T-helper 22 cell (primary cell): ENCODE measurements at regions not wholly inside any gene's neighbourhood (a gene's known extent, or its start where the extent isn't known, plus 50 kb on each side); places are given as distances from the start of the nearest gene placed in this dataset.

Experiments
- DNase-seq: peaks from one replicate; pipeline ENCODE4 v3.0.0-alpha.2; 2020; ENCODE audit warnings: low read depth

GRCh38 chr2:217062768-217063167 is 202.9 kb upstream of the TNP1 start:
- DNase-seq = no peak

GRCh38 chr2:217061916-217062505 is 202.1 kb upstream of the TNP1 start:
- DNase-seq = no peak

GRCh38 chr2:217060951-217061547 is 201.2 kb upstream of the TNP1 start:
- no peak for DNase-seq

GRCh38 chr2:217060516-217060915 is 200.7 kb upstream of the TNP1 start:
- DNase-seq = no peak

- DNase-seq = no peak
Measured at GRCh38 chr2:217058791-217059755, 199.2 kb upstream of the TNP1 start.

- no peak for DNase-seq
Measured at GRCh38 chr2:217057773-217058172, 197.9 kb upstream of the TNP1 start.

- no peak for DNase-seq
Measured at GRCh38 chr2:217055624-217056023, 195.8 kb upstream of the TNP1 start.

GRCh38 chr2:217054791-217055190 is 194.9 kb upstream of the TNP1 start:
- no peak for DNase-seq

- DNase-seq = no peak
Measured at GRCh38 chr2:217052856-217053577, 193.2 kb upstream of the TNP1 start.

- DNase-seq = no peak
Measured at GRCh38 chr2:217051416-217051815, 191.6 kb upstream of the TNP1 start.

GRCh38 chr2:217049956-217050355 is 190.1 kb upstream of the TNP1 start:
- DNase-seq = no peak

- no peak for DNase-seq
Measured at GRCh38 chr2:217049422-217049821, 189.6 kb upstream of the TNP1 start.

- no peak for DNase-seq
Measured at GRCh38 chr2:217048730-217049129, 188.9 kb upstream of the TNP1 start.

- no peak for DNase-seq
Measured at GRCh38 chr2:217047631-217048030, 187.8 kb upstream of the TNP1 start.

GRCh38 chr2:217047209-217047608 is 187.3 kb upstream of the TNP1 start:
- no peak for DNase-seq

- no peak for DNase-seq
Measured at GRCh38 chr2:217045700-217046475, 186.0 kb upstream of the TNP1 start.

- DNase-seq = no peak
Measured at GRCh38 chr2:217040099-217040498, 180.2 kb upstream of the TNP1 start.

- no peak for DNase-seq
Measured at GRCh38 chr2:217038001-217038400, 178.1 kb upstream of the TNP1 start.

GRCh38 chr2:217037353-217037752 is 177.5 kb upstream of the TNP1 start:
- no peak for DNase-seq

GRCh38 chr2:217035967-217036366 is 176.1 kb upstream of the TNP1 start:
- DNase-seq = no peak

GRCh38 chr2:217033186-217033585 is 173.3 kb upstream of the TNP1 start:
- DNase-seq = no peak

- DNase-seq = no peak
Measured at GRCh38 chr2:217031445-217031844, 171.6 kb upstream of the TNP1 start.
